Activated naive CD4-positive, alpha-beta T cell treated with Interleukin-2 at 50 U/mL for 16 hours (primary cell): ENCODE measurements at regions not wholly inside any gene's neighbourhood (a gene's known extent, or its start where the extent isn't known, plus 50 kb on each side); places are given as distances from the start of the nearest gene placed in this dataset.

Experiments used
- DNase-seq: peaks from one replicate; pipeline ENCODE4 v3.0.0-alpha.2; 2020

GRCh38 chr1:22268327-22268726 is 125.4 kb upstream of the WNT4 start:
- no peak for DNase-seq

GRCh38 chr1:22271847-22272801 is 129.2 kb upstream of the WNT4 start:
- DNase-seq = no peak

GRCh38 chr1:22273686-22274681 is 131.1 kb upstream of the WNT4 start:
- no peak for DNase-seq

- DNase-seq = no peak
These were observed 132.3 kb upstream of the WNT4 start for GRCh38 chr1:22275167-22275566.

GRCh38 chr1:22275626-22276395 is 132.9 kb upstream of the WNT4 start:
- DNase-seq = peak; percentile 31

GRCh38 chr1:22276396-22276748 is 133.5 kb upstream of the WNT4 start:
- DNase-seq = no peak

- no peak for DNase-seq
These were observed 134.8 kb upstream of the WNT4 start for GRCh38 chr1:22277662-22278061.

GRCh38 chr1:22279735-22280134 is 136.8 kb upstream of the WNT4 start:
- no peak for DNase-seq

GRCh38 chr1:22280526-22280925 is 137.6 kb upstream of the WNT4 start:
- no peak for DNase-seq

- no peak for DNase-seq
These were observed 138.8 kb upstream of the WNT4 start for GRCh38 chr1:22281521-22282363.

- DNase-seq = no peak
These were observed 139.6 kb upstream of the WNT4 start for GRCh38 chr1:22282364-22282995.

- no peak for DNase-seq
These were observed 140.7 kb upstream of the WNT4 start for GRCh38 chr1:22283596-22283995.

GRCh38 chr1:22284236-22284635 is 141.3 kb upstream of the WNT4 start:
- no peak for DNase-seq

GRCh38 chr1:22284906-22285548 is 142.1 kb upstream of the WNT4 start:
- no peak for DNase-seq

GRCh38 chr1:22285549-22286396 is 142.9 kb upstream of the WNT4 start:
- no peak for DNase-seq

GRCh38 chr1:22286491-22286890 is 143.6 kb upstream of the WNT4 start:
- no peak for DNase-seq

GRCh38 chr1:22287273-22287672 is 144.4 kb upstream of the WNT4 start:
- DNase-seq = no peak

- DNase-seq = no peak
These were observed 145.1 kb upstream of the WNT4 start for GRCh38 chr1:22287946-22288520.

GRCh38 chr1:22288593-22289241 is 145.8 kb upstream of the WNT4 start:
- DNase-seq = no peak
